ENCODE measurements at regions not wholly inside any gene's neighbourhood (a gene's known extent, or its start where the extent isn't known, plus 50 kb on each side); places are given as distances from the start of the nearest gene placed in this dataset.

DNA sequence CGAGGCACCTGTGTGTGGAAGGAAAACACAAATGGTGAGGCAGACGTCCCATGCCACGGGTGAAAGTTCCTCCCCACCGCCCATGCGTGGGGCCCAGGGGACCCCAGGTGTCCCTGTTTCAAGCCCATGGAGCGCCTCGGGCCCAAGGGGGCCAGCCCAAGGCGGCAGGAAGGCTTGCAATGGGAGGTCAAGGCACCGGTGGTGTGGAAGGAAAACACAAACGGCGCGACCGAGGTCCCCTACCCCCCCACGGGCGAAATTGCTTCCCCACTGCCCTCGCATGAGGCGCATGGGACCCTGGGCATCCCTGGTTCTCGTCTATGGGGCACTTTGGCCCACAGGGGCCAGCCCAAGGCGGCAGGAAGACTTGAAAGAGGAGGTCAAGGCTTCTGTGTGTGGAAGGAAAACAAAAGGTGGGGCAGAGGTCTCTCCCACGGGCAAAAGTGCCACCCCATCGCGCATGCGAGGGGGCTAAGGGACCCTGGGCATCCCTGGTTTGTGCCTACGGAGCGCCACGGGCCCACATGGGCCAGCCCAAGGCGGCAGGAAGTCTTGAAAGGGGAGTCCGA lies 379.4 kb downstream of the ALG10 start:
- FAIRE-seq (no peak), DNase-seq (ENCODE audit: low spot score) (no peak), ATAC-seq (no peak)
- 29% methylated on average over 18 of the region's 28 CpGs for WGBS (ENCODE audit: low lambda C conversion rate)
- peaks cover 45% of the 10 kb centered on the region for H3K9me3 ChIP-seq (ENCODE audit: low read length)
- BruUV-seq (replicated peaks): no TSS peak
- no peaks in the 10 kb centered on the region for H3K36me3 ChIP-seq (replicated peaks in 1 of 2; ENCODE audit: control insufficient read depth in 1 of 2, insufficient read depth in 2 of 2, low read length in 2 of 2)
- no peaks in the 10 kb centered on the region for H3K79me2 ChIP-seq (ENCODE audit: insufficient read depth, low read length)
- no peak overlapping the region for H2AFZ ChIP-seq (ENCODE audit: low read length)
- H3K4me2 ChIP-seq (ENCODE audit: low read depth, low read length): no peak overlapping the region
- no peak overlapping the region for H3K9ac ChIP-seq (ENCODE audit: insufficient read depth, low read depth, low read length)
- TF ChIP-seq ZNF800 (CRISPR knock-in tag; IDR thresholded peaks at IDR 0.05) (no peak), GATAD1 (CRISPR knock-in tag; IDR thresholded peaks at IDR 0.05) (no peak), MAZ (IDR thresholded peaks at IDR 0.05; ENCODE audit: borderline replicate concordance, low read depth, low read length) (no peak), MAZ (CRISPR knock-in tag; IDR thresholded peaks at IDR 0.05; ENCODE audit: low read depth) (no peak), BRCA1 (CRISPR knock-in tag; IDR thresholded peaks at IDR 0.05) (no peak), NPAS2 (CRISPR knock-in tag; IDR thresholded peaks at IDR 0.05; ENCODE audit: borderline replicate concordance) (no peak), ZNF605 (CRISPR knock-in tag; IDR thresholded peaks at IDR 0.05) (no peak), ZNF30 (CRISPR knock-in tag; IDR thresholded peaks at IDR 0.05) (no peak), FLYWCH1 (CRISPR knock-in tag; IDR thresholded peaks at IDR 0.05) (no peak), NR3C1 (CRISPR knock-in tag; IDR thresholded peaks at IDR 0.05) (no peak)
- TF ChIP-seq, protein P1, sequence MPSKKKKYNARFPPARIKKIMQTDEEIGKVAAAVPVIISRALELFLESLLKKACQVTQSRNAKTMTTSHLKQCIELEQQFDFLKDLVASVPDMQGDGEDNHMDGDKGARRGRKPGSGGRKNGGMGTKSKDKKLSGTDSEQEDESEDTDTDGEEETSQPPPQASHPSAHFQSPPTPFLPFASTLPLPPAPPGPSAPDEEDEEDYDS (CRISPR knock-in tag; IDR thresholded peaks at IDR 0.05): no peak
- TF ChIP-seq, protein P2, sequence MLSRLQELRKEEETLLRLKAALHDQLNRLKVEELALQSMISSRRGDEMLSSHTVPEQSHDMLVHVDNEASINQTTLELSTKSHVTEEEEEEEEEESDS (CRISPR knock-in tag; IDR thresholded peaks at IDR 0.05; ENCODE audit: borderline replicate concordance): no peak
- TF ChIP-seq, protein P3, sequence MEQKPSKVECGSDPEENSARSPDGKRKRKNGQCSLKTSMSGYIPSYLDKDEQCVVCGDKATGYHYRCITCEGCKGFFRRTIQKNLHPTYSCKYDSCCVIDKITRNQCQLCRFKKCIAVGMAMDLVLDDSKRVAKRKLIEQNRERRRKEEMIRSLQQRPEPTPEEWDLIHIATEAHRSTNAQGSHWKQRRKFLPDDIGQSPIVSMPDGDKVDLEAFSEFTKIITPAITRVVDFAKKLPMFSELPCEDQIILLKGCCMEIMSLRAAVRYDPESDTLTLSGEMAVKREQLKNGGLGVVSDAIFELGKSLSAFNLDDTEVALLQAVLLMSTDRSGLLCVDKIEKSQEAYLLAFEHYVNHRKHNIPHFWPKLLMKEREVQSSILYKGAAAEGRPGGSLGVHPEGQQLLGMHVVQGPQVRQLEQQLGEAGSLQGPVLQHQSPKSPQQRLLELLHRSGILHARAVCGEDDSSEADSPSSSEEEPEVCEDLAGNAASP (CRISPR knock-in tag; IDR thresholded peaks at IDR 0.05; ENCODE audit: borderline replicate concordance): no peak
- H3K4me1 ChIP-seq (ENCODE audit: insufficient read depth, low read length): no peaks in the 10 kb centered on the region
- no peaks in the 10 kb centered on the region for H4K20me1 ChIP-seq (ENCODE audit: insufficient read depth, low read length)
- H3K27me3 ChIP-seq (ENCODE audit: control insufficient read depth in 1 of 2, insufficient read depth in 2 of 2, low read length in 2 of 2): peaks cover 0 to 1% of the 10 kb centered on the region in 2 experiments; a peak in 2 of 5 replicates
- intact Hi-C loops (cut with micrococcal nuclease; ENCODE audit: unreplicated experiment): no loop called here
- no peak overlapping the region for H3K27ac ChIP-seq (ENCODE audit: extremely low read length, insufficient read depth, low read length)
- H3K4me3 ChIP-seq (replicated peaks in 1 of 3; ENCODE audit: insufficient read depth in 1 of 3, low read depth in 2 of 3, low read length in 3 of 3): no peak overlapping the region
- ChIA-PET POLR2A (no interaction called here), CTCF (ENCODE audit: low intra/inter-chr PET ratio, low total read pairs) (no interaction called here)
- in situ Hi-C loops (cut with HindIII; ENCODE audit: extremely low pct_ligation_motif_present, low pct_unique_long_range_greater_than_20kb): loop anchor here (25.0 kb wide), 1 partner anchor 186 kb away; no protein-coding TSS in a partner anchor

All from HepG2 (cell line).